ENCODE measurements at regions not wholly inside any gene's neighbourhood (a gene's known extent, or its start where the extent isn't known, plus 50 kb on each side); places are given as distances from the start of the nearest gene placed in this dataset.

DNA sequence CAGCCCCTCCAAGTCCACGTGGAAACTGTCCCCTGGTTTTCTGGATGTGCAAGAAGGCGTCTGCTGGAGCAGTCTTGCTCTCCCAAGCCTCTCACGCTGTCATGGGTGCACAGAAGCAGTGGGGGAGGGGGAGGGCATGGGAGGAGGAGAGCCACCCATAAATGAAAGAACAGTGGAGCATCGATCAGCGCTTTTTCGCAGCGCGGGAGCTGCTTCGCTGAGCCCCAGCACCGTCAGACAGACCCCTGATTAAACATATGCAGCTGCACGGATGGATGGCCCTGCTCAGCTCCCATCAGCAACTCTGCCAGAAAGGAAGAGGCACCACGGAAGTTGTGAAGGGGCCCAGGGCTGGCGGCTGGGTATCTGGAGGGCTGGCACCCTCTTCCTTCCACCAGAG is 264.9 kb downstream of the UQCRFS1 start:
- no peak for DNase-seq
- H3K9me3 ChIP-seq: no peaks in the 10 kb centered on the region
- intact Hi-C loops (cut with DNase I): no loop called here
- no peaks in the 10 kb centered on the region for H3K36me3 ChIP-seq
- peaks cover 0 to 3% (median 0%) of the 10 kb centered on the region in 3 donors for H3K27me3 ChIP-seq
- TF ChIP-seq, protein P1, sequence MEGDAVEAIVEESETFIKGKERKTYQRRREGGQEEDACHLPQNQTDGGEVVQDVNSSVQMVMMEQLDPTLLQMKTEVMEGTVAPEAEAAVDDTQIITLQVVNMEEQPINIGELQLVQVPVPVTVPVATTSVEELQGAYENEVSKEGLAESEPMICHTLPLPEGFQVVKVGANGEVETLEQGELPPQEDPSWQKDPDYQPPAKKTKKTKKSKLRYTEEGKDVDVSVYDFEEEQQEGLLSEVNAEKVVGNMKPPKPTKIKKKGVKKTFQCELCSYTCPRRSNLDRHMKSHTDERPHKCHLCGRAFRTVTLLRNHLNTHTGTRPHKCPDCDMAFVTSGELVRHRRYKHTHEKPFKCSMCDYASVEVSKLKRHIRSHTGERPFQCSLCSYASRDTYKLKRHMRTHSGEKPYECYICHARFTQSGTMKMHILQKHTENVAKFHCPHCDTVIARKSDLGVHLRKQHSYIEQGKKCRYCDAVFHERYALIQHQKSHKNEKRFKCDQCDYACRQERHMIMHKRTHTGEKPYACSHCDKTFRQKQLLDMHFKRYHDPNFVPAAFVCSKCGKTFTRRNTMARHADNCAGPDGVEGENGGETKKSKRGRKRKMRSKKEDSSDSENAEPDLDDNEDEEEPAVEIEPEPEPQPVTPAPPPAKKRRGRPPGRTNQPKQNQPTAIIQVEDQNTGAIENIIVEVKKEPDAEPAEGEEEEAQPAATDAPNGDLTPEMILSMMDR (IDR thresholded peaks at IDR 0.05): no peak
- no peak for TF ChIP-seq POLR2A (IDR thresholded peaks at IDR 0.05)
- no peak for TF ChIP-seq POLR2AphosphoS5 (IDR thresholded peaks at IDR 0.05)
- no peak for TF ChIP-seq EP300 (IDR thresholded peaks at IDR 0.05)
- H3K4me3 ChIP-seq: no peak overlapping the region
- no peak overlapping the region for H3K27ac ChIP-seq
- no peaks in the 10 kb centered on the region for H3K4me1 ChIP-seq
- WGBS, 2 donors: 70 to 78% methylated on average over 13 of the region's 13 CpGs

DNA sequence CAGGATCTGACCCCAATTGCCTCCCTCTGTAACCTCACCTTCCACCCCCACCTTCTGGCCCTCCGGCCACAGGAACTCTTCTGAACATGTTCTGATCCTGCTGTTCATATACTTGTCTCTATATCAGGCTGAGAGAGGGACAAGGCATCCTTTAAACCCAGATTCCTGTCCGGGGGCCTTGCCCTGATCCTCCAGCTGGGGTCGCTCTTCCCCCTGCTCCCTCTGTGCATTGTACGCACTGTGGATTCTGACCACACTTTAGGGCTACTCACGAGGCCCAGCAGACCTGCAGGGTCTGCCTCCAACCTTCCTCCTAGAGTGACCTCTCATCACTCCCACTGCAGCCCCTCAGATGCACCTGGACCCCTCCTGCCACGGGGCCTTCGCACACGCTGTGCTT is 269.3 kb downstream of the UQCRFS1 start:
- H3K4me3 ChIP-seq: no peak overlapping the region
- no peaks in the 10 kb centered on the region for H3K36me3 ChIP-seq
- no peaks in the 10 kb centered on the region for H3K27me3 ChIP-seq
- TF ChIP-seq EP300 (IDR thresholded peaks at IDR 0.05) (no peak), POLR2AphosphoS5 (IDR thresholded peaks at IDR 0.05) (no peak), POLR2A (IDR thresholded peaks at IDR 0.05) (no peak)
- TF ChIP-seq, protein P1 (IDR thresholded peaks at IDR 0.05): no peak
- no peaks in the 10 kb centered on the region for H3K9me3 ChIP-seq
- intact Hi-C loops (cut with DNase I): no loop called here
- no peaks in the 10 kb centered on the region for H3K4me1 ChIP-seq
- no peak for DNase-seq
- no peak overlapping the region for H3K27ac ChIP-seq
- 76 to 87% methylated on average over 8 of the region's 8 CpGs for WGBS, 2 donors

DNA sequence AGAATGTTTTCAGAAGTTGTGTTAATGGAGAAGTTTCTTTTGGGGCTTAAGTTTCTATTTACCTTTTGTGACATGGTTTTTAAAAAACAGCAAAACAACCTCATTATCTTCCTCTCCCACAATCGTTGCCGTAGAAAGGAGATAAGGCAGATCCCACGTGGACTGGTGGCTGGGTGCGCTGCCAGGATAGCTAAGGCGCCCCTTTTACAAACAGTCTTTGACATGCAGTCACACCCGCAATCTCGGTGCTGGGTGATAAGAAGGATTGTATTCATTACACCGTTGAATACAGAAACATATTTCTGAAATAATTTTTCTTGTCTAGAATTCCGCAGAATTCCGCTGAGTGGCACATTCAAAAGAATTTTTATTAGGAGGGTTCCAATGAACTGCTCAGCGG is 271.1 kb downstream of the UQCRFS1 start:
- Histone ChIP-seq H3K4me3 (no peak overlapping the region), H3K4me1 (no peaks in the 10 kb centered on the region), H3K27me3 (no peaks in the 10 kb centered on the region), H3K36me3 (no peaks in the 10 kb centered on the region), H3K27ac (no peak overlapping the region), H3K9me3 (no peaks in the 10 kb centered on the region)
- DNase-seq: no peak
- WGBS, 2 donors: 44 to 70% methylated on average over 11 of the region's 11 CpGs
- TF ChIP-seq POLR2AphosphoS5 (IDR thresholded peaks at IDR 0.05): no peak
- TF ChIP-seq, protein P1 (IDR thresholded peaks at IDR 0.05): no peak
- no peak for TF ChIP-seq POLR2A (IDR thresholded peaks at IDR 0.05)
- TF ChIP-seq EP300 (IDR thresholded peaks at IDR 0.05): no peak
- intact Hi-C loops (cut with DNase I): no loop called here

DNA sequence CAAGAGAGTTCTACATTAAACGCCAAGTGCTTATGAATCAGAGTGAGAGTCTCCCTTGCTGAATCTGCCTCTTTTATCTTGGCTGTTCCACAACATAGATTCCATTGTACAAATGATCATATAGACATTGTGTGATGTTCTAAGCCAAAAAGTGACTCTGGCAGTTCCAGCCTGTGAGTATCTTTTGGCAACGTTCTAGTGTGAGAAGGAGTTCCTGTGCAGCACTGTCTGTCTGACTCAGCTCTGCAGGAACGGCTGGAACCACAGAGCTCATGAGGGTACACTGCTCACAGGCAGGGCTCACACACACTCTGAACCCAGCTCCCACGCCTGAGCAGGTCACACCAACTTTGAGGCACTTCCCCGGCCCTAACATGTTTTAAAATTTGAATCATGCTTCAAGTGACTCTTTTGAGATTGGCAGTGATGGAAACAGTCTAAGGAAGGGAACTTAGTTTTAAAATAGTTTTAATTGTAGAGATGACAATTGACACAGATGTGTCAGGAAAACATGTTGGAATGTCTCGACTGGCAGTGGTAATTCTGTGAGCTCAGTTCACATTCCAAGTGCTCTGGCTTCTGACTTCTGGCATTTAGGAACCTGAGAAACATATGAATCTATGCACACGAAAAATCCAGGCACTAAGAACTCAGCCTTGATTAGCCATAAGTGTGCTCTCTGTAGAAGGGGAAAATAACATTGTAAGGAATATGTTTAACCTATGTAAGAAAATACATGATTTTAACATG is 272.0 kb downstream of the UQCRFS1 start:
- intact Hi-C loops (cut with DNase I): no loop called here
- Histone ChIP-seq H3K4me3 (no peak overlapping the region), H3K9me3 (no peaks in the 10 kb centered on the region)

DNA sequence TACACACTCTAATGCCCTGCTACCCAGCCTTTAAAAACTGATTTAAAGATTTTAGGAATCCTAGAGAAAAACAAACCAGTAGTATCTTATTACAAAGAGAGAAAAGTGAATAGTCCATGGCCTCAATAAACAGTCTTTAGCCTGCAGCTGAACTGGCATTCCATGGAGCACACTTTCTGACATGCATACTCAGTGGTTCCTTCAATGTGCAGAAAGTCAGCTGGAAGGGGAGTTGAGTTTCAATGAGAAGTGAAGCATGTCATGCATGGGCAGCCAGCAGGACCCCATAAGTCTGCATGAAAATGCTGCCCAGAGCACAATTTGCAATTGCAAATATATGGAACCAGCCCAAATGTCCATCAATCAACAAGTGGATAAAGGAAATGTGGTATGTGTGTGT is 273.7 kb downstream of the UQCRFS1 start:
- intact Hi-C loops (cut with DNase I): no loop called here
- Histone ChIP-seq H3K9me3 (no peaks in the 10 kb centered on the region), H3K27ac (no peak overlapping the region), H3K4me3 (no peak overlapping the region), H3K27me3 (no peaks in the 10 kb centered on the region), H3K36me3 (no peaks in the 10 kb centered on the region), H3K4me1 (no peaks in the 10 kb centered on the region)
- no peak for DNase-seq
- no peak for TF ChIP-seq POLR2A (IDR thresholded peaks at IDR 0.05)
- TF ChIP-seq POLR2AphosphoS5 (IDR thresholded peaks at IDR 0.05): no peak
- TF ChIP-seq, protein P1 (IDR thresholded peaks at IDR 0.05): no peak
- no peak for TF ChIP-seq EP300 (IDR thresholded peaks at IDR 0.05)

More for the DNA sequence above, 272.0 kb downstream of the UQCRFS1 start:
- Histone ChIP-seq H3K27ac (no peak overlapping the region), H3K27me3 (no peaks in the 10 kb centered on the region), H3K4me1 (no peaks in the 10 kb centered on the region), H3K36me3 (no peaks in the 10 kb centered on the region)
- WGBS, 2 donors: 51 to 58% methylated on average over 7 of the region's 7 CpGs
- no peak for DNase-seq
- TF ChIP-seq EP300 (IDR thresholded peaks at IDR 0.05): no peak

Measured in sigmoid colon (tissue), 6 donors.